ENCODE measurements at regions not wholly inside any gene's neighbourhood (a gene's known extent, or its start where the extent isn't known, plus 50 kb on each side); places are given as distances from the start of the nearest gene placed in this dataset.
"Not testable (repeated sequence)": the region's sequence is repeated elsewhere in the genome, so short reads cannot be mapped to it uniquely, and the experiment has no call there.

DNA sequence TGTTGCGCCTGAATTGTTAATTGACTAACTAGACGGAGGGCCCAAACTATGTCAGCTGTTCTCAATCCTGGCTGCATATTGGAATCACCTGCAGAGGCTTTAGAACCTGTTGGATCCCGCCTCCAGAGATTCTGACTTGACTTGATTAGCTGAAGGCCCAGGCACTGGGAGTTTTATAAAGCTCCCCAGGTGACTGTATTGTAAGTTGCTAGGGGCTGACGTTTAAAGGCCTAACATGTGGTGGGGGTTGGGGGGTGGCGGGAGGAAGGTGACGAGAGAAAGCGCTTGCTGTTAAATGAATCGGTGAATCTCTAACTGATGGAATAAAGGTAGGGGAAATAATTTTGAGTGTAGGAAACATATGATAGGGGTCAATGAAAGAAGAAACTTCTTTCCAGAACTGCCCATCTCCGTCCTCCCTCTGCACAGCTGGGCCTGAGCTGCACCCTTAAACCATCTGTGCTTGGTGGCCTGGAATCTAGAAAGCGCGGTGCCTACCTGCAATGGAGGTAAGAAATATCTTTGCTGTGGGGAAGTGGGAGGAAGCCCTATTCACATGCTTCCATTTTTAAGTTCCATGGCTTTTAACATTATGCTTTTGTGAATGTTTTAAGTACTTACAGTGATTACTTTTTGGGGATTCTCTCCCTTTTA, 225.0 kb upstream of the FAM3C start:
- DNase-seq (ENCODE audit: low read depth in 2 of 2), result no peak

DNA sequence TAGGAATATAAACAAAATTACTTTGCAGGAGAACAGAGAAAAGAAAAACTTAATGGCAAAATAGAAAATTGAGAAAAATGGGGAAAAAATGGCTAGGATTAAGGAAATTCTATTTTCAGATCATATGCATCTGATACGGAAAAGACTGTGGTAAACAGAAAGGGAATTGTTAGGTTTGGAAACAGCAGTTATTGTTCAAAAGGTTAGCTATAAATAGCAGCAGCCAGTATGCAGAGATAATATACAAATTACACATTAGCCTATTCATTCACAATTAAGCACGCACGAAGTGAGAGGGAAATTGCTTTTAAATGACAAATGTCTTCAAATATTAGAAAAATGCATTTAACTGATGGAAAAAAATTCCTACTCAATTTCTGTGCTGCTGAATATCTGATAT, 224.1 kb upstream of the FAM3C start:
- no peak for DNase-seq (ENCODE audit: low read depth in 2 of 2)

DNA sequence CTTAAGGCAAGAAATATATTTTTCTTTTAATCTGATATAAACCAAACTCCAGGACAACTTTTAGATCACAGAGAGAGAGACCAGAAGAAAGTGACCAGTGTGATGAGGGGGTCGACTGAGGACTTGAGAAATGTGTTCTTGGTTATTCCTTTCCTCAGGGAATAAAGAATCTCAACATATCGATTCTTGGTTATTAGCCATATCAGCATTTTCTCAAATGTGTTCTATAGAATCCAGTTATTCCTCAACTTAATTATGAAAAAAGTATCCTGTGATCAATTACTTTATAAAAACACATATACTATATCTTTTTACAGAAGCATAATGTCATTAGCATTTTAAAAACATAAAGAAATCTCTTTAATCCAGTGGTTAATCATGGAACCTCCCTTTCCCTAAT, 222.1 kb upstream of the FAM3C start:
- no peak for DNase-seq (ENCODE audit: low read depth in 2 of 2)

DNA sequence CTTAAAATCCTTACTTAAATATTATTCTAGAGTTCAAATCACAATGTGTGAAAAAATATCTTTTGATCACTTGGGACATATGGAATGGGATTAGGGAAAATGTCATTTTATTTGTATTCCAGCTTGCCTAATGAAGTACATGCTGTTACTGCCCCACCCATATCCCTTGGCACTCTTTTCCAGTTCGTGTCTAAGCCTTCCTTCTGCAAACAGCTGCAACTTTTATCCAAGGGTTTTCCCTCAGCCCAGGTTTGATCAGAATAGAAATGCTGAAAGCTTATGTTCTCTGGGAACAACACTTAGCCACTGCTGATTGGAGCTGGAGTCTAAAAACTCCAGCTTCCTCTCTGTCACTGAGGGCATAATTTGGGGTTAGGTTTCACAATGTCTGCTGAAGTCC, 214.1 kb upstream of the FAM3C start:
- no peak for DNase-seq (ENCODE audit: low read depth in 2 of 2)

DNA sequence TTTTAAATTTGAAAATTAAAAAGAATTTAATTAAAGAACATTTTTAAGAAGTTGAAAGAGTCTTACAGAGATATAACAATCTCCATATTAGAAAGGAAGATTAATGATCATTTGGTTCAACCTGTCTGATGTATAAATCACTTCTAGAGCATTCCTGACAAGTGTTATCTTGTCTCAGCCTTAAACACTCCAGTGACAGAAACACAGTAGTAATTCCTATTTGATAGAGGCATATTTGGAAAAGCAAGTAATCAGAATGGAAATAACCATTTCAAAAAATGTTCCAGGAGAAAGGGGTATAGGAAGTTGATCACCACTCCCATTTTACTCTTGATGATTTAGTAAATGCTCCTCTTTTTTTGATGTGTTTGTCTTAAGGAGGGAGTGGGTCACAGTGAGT, 213.1 kb upstream of the FAM3C start:
- DNase-seq (ENCODE audit: low read depth in 2 of 2), result no peak

DNA sequence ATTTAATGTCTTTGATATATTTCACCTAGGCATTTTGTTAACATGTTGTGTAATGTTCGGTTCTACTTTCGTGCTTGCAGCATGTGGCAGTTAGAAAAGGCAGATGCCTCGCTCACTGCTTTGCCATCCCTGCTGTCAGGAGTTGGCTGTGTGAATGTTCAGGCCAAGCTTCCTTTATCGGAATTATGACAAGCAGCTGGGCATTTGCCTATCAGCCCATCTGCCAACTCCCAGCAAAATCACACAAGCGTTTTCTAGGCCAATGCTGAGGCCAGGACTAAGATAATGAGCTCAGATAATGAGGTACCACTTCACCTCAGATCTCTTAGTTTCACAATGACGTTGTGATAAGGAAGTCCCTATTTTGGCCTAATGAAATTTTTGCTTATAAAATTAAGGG, 212.7 kb upstream of the FAM3C start:
- no peak for DNase-seq (ENCODE audit: low read depth in 2 of 2)

DNA sequence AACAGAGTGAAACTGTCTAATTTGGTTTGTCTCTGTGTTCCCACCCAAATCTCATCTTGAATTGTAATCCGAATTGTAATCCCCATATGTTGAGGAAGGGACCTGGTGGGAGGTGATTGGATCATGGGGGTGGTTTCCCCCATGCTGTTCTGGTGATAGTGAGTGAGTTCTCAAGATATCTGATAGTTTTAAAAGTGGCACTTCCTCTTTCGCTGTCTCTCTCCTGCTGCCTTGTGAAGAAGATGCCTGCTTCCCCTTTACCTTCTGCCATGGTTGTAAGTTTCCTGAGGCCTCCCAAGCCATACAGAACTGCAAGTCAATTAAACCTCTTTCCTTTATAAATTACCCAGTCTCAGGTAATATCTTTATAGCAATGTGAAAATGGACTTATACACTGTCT, 212.1 kb upstream of the FAM3C start:
- not testable (repeated sequence) for DNase-seq (ENCODE audit: low read depth in 2 of 2)

DNA sequence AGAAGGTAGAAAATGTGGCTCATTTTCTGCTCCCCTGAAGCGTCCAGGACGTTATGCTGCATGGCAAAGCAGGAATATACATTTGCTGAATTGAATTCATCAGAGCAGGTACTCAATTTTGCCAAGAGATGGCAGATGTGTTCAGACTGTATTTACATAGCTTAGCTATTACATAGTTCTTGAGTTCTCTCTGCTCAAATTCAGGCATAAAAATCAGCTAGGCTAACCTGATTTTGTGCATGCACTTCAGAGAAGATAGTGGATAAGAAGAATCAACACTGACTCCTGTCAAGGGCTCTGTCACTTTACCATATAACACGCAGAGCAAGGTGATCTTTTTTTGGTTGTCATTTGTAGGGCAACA, 209.2 kb upstream of the FAM3C start:
- DNase-seq (ENCODE audit: low read depth in 2 of 2), result no peak

DNA sequence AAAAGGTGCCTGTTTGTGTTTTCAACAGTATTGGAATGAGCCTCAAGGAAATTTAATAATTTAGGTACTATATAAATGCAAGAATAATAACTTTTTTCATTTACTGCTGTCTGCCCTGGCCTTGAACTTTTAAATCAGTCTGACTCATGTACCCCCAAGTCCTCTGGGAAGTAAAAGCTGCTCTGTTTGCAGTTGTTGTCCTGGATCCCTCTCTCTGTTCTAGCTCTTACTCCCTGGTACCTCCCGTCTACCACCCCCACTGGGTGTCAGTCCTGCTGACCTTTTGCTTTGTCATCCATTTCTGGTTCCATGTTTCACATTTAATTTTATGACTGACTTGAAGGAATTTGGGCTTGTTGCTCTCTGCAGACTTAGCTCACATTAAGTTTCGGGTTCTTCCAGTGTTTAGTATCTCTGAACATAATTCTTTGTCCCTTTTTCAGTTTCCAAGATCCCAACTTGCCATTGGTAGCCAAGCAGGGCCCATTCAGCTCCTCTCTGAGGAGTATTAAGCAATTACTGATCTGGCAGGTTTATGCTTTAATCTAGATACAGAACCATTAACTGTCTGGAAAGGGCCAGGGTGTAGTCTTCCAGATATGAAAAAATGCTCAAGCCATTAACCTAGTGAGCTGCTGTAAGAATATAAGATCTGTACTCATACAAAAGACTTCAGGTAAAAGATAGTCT, 208.7 kb upstream of the FAM3C start:
- no peak for DNase-seq (ENCODE audit: low read depth in 2 of 2)

DNA sequence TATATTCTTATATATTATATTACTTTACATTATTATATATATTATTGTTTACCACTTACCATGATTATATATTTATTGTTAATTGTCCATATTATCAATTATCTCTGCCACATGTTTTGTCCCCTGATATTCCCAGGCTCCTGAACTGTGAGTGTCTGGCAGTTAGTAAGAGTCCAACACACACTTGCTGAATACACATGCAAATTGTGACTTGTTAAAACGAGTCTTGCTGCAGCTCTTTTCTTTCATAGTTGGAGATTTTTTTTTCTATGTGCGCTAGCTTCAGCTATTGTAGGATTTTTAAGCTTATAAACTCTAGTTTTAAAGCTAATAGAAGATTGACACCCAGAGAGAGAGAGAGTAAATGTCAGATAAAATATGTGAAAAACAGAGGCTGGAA, 207.8 kb upstream of the FAM3C start:
- DNase-seq (ENCODE audit: low read depth in 2 of 2), result no peak

DNA sequence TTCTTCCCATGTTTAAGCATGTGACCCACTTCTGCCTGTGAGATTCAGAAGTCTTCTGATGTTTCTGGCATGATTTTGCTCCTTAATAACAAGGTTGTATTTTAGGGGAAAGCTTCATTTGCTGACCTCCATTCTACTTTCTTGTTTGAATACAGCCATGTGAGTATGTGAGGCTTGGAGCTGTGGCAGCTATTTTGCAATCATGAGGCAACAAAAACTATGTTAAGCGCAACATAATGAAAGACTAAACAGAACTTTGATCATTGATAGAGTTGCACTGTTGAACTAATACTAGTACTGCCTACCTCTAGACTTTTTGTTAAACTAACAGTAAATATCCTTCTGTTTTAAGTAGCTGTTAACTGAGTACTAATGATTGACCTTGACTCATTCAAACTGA, 203.8 kb upstream of the FAM3C start:
- no peak for DNase-seq (ENCODE audit: low read depth in 2 of 2)

DNA sequence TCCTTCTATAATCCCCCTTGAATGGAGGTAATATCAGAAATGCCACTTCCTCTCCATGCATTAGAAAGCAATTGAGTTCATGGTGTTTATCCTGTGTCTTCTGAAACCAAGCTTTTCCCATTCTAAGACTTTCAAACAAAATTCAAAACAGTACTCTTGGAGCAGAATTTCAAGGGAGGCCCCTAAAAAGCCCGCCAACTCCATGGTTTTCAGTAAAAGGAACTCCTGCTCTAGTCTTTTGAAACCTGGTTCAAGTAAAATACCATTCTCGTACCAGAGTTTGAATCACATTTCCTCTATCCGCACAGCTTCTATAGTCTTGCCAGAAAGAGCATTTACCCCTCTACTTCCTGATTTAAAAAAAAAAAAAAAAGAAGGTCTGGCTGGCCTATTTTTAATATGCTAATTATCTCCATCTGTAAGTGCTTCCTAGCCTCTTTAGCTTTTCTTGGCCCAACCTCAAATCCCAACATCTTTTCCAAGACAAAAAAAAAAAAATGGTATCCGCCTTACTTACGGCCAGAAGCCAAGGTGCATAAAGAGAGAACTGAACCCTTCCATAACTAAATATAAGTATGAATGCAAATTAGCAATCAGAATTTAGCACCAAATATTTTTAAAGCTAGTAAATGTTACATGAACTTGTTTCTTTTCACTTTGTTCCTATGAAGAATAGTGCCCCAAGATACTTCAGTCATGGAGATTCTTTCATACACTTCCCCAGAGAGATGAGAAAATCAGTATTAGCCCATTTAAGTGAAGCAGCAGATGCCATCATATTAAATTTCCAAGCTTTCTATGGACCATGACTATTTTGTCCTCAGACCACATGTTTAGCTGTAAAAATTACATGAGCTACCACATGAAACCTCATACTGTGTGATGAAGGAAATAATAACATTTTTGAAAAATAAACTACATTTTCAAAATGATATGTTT, 199.9 kb upstream of the FAM3C start:
- no peak for DNase-seq (ENCODE audit: low read depth in 2 of 2)

DNA sequence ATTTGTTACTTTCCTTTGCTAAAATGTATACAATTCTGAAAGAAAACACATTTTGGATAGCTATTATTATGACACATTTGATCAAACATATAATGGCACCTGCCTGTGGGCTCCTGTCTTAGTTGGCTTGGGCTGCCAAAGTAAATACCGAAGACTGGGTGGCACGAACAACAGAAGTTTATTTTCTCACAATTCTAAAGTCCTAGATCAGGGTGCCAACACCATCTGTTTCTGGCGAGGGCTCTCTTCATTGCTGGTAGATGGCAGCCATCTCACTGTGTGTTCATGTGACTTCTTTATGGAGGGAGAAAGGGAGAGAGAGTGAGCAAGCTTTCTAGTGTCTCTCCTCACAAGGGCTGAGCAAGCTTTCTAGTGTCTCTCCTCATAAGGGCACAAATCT, 195.8 kb upstream of the FAM3C start:
- DNase-seq (ENCODE audit: low read depth in 2 of 2), result no peak

DNA sequence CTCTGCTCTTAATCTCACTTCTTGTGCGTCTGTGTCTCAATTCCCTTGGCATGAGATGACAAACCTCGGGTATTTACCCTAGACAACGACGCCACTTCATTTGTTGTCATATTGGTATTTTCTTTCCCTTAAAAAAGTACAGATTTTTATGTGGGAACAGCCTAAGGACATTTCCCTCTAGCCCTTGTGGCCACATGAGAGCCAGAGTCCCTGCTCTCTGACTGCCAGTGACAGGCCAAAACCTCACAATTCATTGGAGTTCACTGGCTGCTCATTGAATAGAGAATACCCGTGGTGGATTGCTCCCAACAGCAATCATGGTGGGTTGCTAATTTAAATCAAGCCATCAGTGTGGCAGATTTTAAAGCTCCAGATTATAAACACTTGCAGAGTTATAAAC, 191.3 kb upstream of the FAM3C start:
- DNase-seq (ENCODE audit: low read depth in 2 of 2), result no peak

DNA sequence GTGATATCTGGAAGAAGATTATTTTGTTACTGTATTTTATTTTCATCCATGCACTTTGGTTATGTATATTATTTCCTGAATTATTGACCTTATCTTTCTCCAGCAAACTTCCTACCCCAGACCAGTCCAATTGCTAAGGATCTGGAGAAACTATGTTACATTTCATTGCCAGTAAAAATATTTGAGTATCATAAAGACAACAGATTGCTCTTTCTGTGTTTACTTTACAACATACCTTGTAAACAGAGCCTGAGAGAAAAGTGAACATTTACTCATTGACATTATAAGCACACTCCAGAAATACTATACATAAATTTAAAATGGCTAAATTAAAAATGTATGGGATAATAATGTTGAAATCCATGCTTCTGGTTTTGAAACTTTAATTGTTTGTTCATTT, 186.2 kb upstream of the FAM3C start:
- DNase-seq (ENCODE audit: low read depth in 2 of 2), result no peak

DNA sequence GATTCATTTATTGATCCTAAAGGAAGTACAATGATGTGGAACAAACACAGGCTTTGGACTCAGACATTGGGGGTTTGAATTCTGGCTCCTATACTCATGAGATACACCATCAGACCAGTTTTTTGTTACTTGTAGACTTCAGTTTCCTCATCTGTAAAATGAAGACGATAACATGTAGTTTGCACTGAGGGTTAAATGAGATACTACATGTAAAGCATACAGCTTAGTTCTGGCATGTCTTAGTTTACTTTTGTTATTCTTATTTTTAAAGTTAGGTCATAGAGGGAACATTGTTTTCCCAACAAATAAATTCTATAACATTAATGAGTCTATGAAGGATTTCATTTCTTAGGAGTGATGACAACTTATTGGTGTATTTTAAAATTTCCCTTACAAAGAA, 183.5 kb upstream of the FAM3C start:
- no peak for DNase-seq (ENCODE audit: low read depth in 2 of 2)

DNA sequence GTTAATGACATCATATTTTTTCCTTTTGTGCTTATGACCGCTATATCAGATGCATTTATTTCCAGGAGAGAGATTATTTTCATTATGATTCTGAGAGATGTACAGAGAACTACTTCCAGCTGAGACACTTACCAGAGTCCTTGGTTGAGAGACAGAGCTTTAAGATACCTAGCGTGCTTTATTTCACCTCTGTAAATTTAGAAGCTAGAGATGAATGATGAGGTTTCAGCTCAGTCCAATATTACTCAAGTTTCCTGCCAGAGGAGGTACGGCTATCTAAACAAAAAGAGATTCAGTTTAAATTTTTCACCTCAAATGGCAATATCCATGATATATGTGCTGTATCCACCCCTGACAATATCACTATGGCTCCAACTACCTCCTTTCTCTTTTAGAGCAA, 182.6 kb upstream of the FAM3C start:
- no peak for DNase-seq (ENCODE audit: low read depth in 2 of 2)

DNA sequence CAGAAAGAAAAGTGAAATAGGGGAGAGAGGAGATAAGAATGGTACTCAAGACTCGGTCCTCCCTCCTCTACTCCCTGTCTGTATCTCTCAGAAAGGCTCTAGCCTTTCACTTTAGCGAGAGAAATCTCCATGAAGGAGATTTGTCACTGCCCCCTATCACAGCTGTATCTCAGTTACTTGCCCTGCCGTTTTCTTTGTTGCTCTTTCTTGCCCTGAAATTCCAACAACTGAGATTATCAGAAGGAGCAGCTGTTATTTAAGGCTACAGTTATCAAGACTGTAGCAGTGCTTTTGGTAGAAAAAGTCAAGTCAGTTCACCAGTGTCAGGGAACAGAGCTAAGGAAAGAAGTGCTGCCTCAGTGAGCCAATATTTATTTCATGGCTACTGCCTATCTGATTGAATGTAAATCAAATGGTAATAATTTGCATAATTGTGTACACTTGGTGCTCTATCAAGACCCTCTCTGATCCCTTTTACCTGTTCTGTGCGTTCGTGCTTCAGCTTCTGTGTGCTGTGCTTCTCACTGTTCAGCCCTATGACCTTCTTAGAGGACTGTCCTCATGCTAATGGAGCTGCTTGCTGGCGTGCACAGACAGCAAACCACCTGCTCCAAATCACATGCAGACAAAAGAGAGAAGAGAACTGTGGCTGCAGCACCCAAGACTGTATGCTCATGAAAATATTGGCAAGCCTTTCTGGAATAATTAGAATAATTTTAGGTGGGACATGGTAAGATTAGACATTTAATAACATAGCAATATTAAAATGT, 180.2 kb upstream of the FAM3C start:
- no peak for DNase-seq (ENCODE audit: low read depth in 2 of 2)

DNA sequence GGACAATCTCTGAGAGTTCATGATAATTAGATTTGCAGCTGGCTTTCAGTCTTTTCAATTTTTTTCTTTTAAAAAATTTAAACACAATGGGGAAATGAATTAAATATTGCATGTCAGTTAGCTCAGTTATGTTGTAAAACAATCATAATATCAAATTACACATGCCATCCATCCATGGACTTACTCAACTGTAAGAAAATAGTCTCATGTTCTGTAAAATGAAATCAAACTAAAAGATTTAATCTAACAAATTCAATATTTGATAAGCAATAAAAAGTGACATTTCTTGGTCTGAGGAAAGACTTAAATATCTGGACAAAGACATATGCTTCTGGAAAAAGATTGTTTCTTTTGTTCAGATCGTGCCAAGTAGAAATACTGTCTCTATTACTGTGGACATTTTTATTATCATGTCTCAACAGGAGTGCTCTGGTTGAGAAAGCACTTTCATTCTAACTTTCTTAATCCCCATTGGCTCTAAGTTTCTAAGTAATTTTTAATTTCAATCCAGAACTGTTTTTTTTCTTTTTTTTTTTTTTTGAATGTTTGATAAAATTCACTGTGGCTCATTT, 179.2 kb upstream of the FAM3C start:
- DNase-seq (ENCODE audit: low read depth in 2 of 2), result no peak

DNA sequence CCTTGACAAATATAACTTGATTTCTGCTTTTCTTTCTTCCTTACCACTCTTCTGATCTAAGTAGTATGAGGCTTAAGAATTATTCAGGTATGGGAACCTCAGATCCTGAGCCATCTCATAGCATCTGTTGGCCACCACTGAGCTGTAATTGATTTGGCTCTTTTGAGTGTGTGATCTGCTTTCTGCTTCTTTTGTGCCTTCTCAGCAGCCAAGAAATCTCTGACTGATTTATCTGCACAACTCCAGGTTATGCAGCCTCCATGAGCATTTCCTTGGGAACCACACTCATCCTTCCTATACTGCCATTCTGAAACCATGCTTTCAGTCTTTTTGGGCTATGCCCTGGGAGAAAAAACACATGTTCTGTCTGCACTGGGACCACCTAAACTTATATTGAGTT, 178.0 kb upstream of the FAM3C start:
- DNase-seq (ENCODE audit: low read depth in 2 of 2), result no peak

DNA sequence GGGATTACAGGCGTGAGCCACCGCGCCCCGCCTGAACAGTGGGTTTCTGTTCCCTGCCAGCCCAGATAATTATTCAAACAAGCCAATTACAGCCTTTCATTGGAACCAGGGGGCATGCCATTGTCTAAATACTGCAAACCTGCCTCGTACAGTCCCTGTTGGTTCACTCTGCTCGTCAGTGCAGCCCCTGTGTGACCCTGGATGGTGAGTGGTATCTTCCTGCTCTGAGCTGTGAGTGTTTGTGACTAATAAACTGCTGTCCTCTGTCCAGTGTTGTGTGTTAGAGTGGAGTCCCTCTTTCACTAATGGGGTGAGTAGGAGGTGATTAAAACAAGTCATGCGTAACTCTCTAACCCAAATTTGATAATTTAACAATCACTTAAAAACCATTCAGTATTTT, 176.5 kb upstream of the FAM3C start:
- DNase-seq (ENCODE audit: low read depth in 2 of 2), result no peak

DNA sequence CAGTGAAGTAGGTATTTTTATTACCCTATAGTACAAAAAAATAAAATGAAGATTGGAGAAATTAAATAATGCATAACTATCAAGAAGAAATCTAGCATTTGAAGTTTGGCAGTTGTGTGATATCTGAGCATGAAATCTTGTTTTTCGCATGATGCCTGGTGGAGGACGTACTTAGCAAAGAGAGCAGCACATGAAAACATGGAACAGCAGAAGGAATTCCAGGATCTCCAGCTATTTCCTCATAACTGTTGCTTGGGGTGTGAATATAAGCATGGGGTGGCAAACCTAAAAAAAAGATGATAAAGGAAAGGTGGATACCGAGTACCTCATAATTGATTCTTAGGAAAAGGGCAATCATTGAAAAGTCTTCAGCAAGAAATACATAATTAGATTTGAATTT, 174.3 kb upstream of the FAM3C start:
- DNase-seq (ENCODE audit: low read depth in 2 of 2), result no peak
